Pons (tissue), 1 donor: ENCODE measurements at regions not wholly inside any gene's neighbourhood (a gene's known extent, or its start where the extent isn't known, plus 50 kb on each side); places are given as distances from the start of the nearest gene placed in this dataset.
"Not testable (repeated sequence)": the region's sequence is repeated elsewhere in the genome, so short reads cannot be mapped to it uniquely, and the experiment has no call there.

Experiments
- DNase-seq: peaks from one replicate; pipeline ENCODE4 v3.0.0-alpha.2; 2016; ENCODE audit warnings: low spot score

DNA sequence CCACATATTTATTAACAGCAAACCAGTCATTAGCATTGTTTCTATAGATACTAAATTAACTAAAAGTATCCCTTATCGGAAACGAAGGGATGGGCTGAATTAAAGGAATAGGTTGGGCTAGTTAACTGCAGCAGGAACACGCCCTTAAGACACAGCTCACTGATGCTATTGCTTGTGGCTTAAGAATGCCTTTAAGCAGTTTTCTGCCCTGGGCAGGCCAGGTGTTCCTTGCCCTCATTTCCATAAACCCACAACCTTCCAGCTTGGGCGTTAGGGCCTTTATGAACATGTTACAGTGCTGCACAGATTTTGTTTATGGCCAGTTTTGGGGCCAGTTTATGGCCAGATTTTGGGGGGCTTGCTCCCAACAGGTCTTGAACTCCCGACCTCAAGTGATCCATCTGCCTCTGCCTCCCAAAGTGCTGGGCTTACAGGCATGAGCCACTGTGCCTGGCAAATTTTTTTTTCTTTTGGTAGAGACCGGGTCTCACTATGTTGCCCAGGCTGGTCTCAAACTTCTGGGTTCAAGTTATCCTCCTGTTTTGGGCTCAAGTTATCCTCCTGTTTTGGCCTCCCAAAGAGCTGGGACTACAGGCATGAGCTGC is 90.1 kb upstream of the GRIN2A start:
- DNase-seq = not testable (repeated sequence)

DNA sequence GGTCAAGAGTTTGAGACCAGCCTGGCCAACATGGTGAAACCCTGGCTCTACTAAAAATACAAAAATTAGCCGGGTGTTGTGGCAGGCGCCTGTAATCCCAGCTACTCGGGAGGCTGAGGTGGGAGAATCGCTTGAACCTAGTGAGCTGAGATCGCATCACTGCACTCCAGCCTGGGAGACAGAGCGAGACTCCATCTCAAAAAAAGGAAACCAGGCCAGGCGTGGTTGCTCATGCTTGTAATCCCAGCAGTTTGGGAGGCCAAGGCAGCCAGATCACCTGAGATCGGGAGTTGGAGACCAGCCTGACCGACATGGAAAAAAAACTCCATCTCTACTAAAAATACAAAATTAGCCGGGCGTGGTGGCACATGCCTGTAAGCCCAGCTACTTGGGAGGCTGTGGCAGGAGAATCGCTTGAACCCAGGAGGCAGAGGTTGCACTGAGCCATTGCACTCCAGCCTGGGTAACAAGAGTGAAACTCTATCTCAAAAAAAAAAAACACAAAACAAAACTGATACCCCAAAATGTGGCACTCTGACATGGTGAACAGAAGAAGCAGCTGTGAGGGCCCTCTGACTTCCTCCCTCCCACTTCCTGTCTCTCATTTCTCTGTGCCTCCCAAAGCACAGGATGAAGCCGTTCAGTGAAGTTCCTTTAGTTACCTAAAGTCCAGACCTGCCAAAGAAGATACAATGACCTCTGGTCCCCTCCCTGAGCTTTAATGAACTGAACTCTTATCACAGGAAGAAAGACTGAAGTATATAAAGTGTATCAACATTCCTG is 93.2 kb upstream of the GRIN2A start:
- DNase-seq = not testable (repeated sequence)

DNA sequence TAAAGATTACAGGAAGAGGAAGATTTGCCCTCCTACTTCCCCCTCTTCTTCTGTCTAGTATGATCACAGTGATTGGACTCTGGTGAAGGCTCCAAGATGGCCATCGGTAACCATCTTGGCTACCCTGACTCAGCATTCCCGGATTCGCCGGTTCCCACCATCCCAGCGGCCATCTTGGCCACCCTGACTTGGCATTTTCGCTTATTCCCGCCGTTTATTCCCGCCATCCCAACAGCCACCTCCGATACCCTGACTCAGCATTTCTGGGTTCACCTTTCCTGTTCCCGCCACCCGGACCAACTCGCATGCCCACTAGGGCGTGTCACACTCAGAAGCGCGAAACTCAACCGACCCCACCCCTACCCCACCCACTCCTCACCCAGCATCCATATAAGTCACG is 95.4 kb upstream of the GRIN2A start:
- no peak for DNase-seq

DNA sequence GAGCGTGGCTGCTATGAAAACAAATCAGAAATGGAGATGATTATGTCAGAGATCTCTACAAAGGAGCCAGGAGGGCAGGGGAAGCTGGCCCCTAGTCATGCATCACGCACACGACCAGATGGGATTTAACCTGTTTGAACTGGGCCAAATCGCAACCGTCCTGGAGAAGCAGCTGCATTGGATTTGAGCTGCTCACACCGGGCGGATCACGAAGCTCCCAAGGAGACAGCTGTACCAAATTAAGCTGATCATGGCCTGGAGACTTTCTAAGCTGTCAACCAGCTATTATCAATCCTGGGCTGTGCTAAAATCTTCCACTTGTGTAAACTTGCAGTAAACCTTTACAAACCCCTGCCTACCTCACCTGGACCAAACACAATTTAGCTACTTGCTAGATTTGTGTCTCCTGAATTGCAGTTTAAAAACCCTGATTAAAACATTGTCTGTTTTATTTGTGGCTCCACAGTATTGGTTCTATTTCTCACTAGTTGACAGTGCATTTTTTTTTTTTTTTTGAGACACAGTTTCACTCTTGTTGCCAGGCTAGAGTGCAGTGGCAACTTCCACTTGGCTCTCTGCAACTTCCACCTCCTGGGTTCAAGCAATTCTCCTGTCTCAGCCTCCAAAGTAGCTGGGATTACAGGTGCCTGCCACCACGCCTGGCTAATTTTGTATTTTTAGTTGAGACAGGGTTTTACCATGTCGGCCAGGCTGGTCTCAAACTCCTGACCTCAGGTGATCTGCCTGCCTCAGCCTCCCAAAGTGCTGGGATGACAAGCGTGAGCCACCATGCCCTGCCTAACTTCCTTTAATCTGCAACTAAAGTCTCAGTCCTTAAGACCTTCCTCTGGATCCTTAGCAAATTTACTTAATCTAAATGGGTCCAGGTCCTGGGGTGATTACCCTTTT is 98.3 kb upstream of the GRIN2A start:
- no peak for DNase-seq

DNA sequence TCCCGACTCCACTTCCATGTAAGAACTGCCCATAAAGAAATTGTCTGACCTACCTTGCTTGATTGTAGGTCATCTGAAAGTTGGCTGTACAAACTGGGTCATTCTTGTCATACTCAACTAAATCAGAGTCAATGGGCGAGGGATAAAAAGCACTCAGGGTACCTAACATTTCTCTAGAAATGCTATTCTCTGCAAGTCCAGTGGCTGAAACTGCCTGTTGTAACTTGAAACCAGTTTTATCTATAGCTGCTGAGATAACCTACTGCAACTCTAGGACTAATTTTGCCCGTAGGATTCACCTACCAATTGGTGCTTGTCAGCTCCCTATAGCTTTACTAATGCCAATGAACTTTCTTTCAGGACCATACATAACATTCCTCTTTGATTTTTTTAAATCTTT is 100.1 kb upstream of the GRIN2A start:
- no peak for DNase-seq

DNA sequence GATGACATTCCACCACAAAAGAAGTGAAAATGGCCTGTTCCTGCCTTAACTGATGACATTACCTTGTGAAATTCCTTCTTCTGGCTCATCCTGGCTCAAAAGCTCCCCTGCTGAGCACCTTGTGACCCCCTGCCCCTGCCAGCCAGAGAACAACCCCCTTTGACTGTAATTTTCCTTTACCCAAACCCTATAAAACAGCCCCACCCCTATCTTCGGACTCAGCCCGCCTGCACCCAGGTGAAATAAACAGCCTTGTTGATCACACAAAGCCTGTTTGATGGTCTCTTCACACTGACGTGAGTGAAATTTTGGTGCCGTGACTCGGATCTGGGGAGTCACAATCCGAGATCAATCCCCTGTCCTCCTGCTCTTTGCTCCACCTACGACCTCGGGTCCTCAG is 101.0 kb upstream of the GRIN2A start:
- not testable (repeated sequence) for DNase-seq

DNA sequence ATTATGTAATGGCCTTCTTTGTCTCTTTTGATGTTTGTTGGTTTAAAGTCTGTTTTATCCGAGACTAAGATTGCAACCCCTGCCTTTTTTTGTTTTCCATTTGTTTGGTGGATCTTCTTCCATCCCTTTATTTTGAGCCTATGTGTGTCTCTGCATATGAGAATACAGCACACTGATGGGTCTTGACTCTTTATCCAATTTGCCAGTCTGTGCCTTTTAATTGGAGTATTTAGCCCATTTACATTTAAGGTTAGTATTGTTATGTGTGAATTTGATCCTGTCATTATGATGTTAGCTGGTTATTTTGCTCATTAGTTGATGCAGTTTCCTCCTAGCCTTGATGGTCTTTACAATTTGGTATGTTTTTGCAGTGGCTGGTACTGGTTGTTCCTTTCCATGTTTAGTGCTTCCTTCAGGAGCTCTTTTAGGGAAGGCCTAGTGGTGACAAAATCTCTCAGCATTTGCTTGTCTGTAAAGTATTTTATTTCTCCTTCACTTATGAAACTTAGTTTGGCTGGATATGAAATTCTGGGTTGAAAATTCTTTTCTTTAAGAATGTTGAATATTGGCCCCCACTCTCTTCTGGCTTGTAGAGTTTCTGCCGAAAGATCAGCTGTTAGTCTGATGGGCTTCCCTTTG is 95.3 kb upstream of the ATF7IP2 start:
- DNase-seq = not testable (repeated sequence)

DNA sequence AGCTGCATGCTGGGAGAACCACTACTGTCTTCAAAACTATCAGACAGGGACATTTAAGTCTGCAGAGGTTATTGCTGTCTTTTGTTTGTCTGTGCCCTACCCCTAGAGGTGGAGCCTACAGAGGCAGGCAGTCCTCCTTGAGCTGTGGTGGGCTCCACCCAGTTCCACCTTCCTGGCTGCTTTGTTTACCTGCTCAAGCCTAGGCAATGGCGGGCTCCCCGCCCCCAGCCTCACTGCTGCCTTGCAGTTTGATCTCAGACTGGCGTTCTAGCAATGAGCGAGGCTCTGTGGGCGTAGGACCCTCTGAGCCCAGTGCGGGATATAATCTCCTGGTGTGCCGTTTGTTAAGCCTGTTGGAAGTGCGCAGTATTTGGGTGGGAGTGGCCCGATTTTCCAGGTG is 93.7 kb upstream of the ATF7IP2 start:
- DNase-seq = not testable (repeated sequence)

DNA sequence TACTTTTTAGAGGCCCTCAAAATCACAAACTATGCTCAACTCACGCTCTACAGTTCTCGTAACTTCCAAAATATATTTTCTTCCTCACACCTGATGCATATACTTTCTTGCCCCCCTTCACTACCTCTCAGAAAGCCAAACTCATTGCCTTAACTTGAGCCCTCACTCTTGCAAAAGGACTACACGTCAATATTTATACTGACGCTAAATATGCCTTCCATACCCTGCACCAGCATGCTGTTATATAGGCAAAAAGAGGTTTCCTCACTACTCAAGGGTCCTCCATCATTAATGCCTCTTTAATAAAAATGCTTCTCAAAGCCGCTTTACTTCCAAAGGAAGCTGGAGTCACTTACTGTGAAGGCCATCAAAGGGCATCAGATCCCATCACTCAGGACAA is 92.9 kb upstream of the ATF7IP2 start:
- DNase-seq = not testable (repeated sequence)

DNA sequence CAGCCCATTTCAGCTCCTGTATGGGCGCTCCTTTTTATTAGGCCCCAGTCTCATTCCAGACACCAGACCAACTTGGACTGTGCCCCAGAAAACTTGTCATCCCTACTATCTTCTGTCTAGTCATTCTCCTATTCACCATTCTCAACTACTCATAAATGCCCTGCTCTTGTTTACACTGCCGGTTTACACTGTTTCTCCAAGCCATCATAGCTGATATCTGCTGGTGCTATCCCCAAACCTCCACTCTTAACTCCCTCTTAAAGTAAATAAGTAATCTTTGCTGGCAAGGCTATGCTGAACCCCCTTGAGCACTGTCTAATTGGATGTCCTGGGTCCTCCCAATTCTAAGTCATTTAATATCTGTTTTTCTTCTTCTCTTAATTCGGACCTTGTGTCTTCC is 91.7 kb upstream of the ATF7IP2 start:
- not testable (repeated sequence) for DNase-seq

DNA sequence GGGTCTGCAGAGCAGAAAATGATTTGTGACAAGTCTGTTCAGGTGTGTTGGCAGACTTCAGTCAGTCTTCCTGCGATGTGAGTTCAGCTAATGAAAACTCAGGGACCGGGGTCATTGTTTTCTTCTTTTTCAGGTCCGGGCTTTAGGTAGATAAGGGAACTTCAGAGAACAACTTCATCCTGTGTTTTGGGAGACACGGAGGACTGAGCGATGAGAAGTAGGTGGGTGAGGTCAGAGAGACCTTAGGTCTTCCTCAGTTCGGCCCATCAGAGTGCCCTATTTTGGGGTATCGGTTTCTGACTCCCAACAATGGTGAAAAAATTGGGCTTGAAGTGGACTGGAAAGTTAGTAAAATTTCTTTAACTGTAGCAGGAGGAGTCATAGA is 88.9 kb upstream of the ATF7IP2 start:
- DNase-seq = peak; percentile 5

DNA sequence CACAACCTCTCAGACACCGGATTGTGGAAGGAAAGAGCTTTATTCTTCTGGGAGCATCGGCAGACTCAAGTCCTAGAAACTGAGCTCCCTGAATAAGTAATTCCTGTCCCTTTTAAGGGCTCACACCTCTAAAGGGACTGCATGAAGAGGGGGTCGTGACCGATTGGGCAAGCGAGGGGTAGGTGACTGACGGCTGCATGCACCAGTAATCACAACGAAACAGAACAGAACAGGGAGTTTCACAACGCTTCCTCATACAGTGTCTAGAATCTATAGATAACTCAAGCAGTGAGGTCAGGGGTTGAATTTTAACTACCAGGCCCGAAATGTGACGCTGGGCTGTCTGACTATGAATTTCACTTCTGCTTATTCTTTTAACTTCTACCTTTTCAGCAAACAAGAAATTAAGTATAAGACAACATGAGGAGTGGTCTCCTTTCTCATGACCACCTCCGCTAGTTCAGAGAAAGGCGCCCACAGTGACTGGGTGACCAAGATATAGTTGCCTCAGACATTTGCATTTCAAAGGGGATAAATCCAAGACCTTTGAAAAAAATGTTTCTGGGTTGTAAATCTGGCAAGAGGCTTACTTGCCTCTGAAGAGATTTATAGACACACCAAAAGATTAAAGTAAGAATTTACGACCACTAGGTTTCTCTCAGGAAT is 88.4 kb upstream of the ATF7IP2 start:
- peak; percentile 84 for DNase-seq

DNA sequence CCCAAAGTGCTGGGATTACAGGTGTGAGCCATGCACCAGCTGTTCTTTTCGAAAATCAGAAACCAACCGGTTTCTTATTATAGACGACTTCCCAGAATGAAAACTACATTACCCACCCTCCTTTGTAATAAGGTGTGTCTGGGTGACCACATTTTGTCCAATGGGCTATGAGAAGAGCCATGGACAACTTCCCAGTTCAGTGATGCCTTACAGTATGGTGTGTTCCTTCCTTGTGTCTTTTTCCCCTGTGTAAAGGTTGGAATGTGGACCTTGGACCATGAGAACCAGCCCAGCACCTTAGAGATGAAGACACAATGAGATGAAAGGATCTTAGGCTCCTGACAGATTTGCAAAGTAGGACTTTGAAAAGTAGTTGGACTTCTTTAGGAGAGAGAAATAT is 85.0 kb upstream of the ATF7IP2 start:
- no peak for DNase-seq

DNA sequence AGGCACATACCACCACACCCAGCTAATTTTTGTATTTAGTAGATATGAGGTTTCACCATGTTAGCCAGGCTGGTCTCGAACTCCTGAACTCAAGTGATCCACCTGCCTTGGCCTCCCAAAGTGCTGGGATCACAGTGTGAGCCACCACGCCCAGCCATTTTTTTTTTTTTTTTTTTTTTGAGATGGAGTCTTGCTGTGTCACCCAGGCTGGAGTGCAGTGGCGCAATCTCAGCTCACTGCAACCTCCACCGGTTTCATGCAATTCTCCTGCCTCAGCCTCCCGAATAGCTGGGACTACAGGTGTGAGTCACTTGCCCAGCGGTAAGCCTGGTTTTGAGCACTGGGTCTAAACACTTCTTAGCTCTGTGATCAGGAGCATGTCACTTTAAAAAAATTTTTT is 84.3 kb upstream of the ATF7IP2 start:
- not testable (repeated sequence) for DNase-seq

DNA sequence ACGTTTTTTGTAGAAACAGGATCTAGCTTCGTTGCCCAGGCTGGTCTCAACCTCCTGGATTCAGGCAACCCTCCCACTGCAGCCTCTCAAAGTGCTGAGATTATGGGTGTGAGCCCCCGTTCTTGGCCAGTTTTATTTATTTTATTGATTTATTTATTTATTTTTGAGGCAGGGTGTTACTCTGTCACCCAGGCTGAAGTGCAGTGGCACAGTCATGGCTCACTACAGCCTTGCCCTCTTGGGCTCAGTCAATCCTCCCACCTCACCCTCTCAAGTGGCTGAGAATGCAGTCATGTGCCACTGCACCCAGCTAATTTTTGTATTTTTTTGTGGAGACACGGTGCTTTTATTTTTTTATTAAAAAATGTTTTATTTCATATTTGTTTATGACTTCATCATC is 79.9 kb upstream of the ATF7IP2 start:
- DNase-seq = no peak

DNA sequence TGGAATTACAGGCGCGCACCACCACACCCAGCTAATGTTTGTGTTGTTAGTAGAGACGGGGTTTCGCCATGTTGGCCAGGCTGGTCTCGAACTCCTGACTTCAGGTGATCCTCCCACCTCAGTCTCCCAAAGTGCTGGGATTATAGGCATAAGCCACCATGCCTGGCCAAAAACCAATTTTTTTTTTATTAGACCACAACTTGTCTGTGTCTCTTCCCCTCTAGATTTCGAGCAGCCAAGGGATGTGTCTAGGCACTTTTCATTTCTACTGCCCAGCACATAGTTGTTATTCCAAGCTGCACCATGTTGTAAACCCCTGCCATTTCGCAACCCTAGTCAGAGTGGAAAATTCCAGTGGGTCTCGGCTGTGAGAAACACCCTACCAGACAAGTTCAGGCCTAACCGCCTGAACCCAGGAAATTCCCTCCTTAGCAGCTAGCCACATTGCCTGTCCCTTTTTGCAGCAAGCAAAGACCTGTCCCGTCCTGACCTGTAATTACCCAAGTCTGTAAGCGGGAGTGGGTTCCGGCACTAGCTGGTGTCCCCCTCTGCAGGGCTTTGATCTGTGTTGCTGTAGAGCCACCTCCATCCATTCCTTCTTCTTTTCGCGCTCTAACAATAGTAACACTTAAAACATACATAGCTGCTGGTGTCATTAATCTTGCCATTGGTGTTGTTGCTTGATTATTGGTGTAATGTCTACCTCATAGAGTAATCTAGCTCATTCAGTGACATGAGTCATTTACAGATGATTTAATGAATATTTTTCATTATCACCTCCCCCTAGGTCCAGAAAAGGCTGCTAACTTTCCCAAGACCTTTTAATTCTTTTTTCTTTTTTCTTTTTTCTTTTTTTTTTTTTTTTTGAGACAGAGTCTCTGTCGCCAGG is 77.3 kb upstream of the ATF7IP2 start:
- DNase-seq = no peak

DNA sequence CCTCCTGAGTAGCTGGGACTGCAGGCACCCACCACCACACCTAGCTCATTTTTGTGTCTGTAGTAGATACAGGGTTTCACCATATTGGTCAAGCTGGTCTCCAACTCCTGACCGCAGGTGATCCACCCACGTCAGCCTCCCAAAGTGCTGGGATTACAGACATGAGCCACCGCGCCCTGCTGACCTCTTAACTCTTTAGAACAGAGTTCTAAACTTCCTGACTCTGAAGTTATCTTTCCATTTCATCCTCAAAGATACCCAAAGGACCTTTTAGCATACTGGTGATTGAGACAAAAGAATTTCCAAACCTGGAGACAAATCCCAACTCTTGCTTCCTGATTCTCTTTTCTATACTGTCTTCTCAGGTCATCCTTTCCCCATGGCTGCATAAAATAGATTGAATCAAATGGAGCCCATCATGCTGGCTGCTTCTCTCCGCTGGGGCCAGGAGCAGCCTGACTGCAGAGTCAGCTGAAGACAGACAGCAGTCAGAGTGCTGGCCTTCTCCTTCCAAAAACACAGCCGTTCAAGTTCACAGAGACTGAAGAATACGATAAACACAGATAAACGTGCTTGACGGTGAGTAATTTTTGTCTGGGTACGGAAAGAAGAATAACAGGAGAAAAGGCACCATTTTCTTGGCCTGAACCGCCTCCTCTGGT is 76.5 kb upstream of the ATF7IP2 start:
- DNase-seq = no peak

DNA sequence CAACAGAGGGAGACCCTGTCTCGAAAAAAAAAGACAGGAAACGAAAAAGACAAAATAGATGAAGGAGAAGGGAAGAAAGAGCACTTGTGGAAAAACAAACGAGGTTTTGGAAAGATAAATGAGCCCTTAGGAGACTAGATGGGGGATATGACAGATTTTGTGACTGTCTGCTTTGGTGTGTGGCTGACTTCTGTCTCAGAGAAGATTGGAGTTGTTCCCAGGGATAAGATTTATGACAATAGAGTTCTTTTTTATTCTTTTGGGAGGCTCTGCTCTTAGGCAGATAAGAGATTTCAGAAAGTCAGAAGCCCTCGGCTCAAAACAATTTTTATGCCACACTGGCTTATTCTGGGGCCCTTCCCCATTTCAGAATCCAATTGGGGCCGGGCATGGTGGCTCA is 73.9 kb upstream of the ATF7IP2 start:
- no peak for DNase-seq

DNA sequence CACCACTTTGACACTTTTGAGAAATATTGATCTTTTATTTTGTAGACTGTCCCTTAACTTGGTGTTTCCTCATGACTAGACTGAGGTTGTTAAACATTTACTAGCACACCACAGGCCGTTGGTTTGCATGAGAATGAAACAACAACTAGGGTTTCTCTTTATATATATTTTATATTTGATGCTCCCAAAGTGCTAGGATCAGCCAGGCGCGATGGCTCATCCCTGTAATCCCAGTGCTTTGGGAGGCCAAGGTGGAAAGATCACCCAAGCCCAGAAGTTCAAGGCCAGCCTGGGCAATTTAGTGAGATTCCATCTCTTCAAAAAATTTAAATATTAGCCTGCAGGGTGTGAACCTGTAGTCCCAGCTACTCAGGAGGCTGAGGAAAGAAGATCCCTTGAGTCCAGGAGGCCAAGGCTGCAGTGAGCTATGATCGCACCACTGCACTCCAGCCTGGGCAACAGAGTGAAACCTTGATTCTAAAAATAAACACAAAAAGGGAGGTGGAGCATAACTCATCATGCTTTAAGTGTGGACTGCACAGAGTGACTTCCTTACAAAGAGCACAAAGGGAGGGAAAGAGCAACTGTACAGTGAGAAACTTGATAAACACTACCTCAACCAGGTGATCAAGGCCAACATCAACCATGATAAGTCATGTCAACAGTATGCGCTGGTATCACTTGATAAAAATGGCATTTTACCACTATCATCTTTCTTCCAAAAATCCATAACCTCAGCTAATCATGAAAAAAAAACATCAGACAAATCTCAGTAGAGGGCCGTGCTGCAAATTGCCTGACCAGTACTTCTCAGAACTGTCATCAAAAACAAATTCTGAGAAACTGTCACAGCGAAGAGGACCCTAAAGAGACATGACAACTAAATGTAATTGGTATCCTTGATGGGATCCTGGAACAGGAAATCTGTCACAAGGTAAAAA is 72.8 kb upstream of the ATF7IP2 start:
- DNase-seq = no peak
